Calu3 (cell line): ENCODE measurements at regions not wholly inside any gene's neighbourhood (a gene's known extent, or its start where the extent isn't known, plus 50 kb on each side); places are given as distances from the start of the nearest gene placed in this dataset.

ENCODE experiments used
- BruUV-seq: library from RNA; stranded (reverse); fragments of 400-500 nt; replicated peaks from 2 replicates; lab custom pipeline; 2021; lab: Mats Ljungman, UMichigan
- CTCF ChIA-PET: fragments of 300-600 bp; sonication (Branson Sonifier 250); formaldehyde crosslinking; loops from one replicate; lab custom pipeline; 2022; ENCODE audit warnings: antibody characterized with exemption; lab: Charles Lee
- DNase-seq: peaks from one replicate; pipeline ENCODE4 v3.0.0; 2022
- H3K27ac Mint-ChIP-seq: one replicate; pipeline ENCODE4 v1.8.0; 2022; ENCODE audit warnings: mixed read lengths; ENCODE audit not compliant: unreplicated experiment
- H3K27me3 Mint-ChIP-seq: one replicate; pipeline ENCODE4 v1.8.0; 2022; ENCODE audit warnings: mixed read lengths; ENCODE audit not compliant: unreplicated experiment
- H3K36me3 Mint-ChIP-seq: one replicate; pipeline ENCODE4 v1.8.0; 2022; ENCODE audit warnings: mild to moderate bottlenecking, moderate library complexity, mixed read lengths; ENCODE audit not compliant: insufficient read depth, unreplicated experiment
- H3K4me1 Mint-ChIP-seq: one replicate; pipeline ENCODE4 v1.8.0; 2022; ENCODE audit warnings: mild to moderate bottlenecking, low read depth, mixed read lengths; ENCODE audit not compliant: unreplicated experiment
- H3K4me3 Mint-ChIP-seq: one replicate; pipeline ENCODE4 v1.8.0; 2022; ENCODE audit warnings: mild to moderate bottlenecking, low read depth, moderate library complexity, mixed read lengths; ENCODE audit not compliant: unreplicated experiment
- H3K9me3 Mint-ChIP-seq: one replicate; pipeline ENCODE4 v1.8.0; 2022; ENCODE audit warnings: low read depth, mixed read lengths; ENCODE audit not compliant: unreplicated experiment
- CTCF ChIP-seq: fragments of 200-600 bp; IDR thresholded peaks from one replicate; pipeline ENCODE4 v1.8.0; 2022; ENCODE audit warnings: antibody characterized with exemption; ENCODE audit not compliant: unreplicated experiment
- intact Hi-C: fragments of 100-400 bp; cut with micrococcal nuclease; formaldehyde crosslinking; loops from one replicate; pipeline ENCODE4 v1.10.0; 2022; ENCODE audit not compliant: unreplicated experiment

GRCh38 chr12:68387338-68387737, 55.2 kb upstream of the MDM1 start:
- CTCF ChIA-PET = no interaction called here
- no peak for DNase-seq
- H3K36me3 Mint-ChIP-seq = no peaks in the 10 kb centered on the region
- no peaks in the 10 kb centered on the region for H3K9me3 Mint-ChIP-seq
- BruUV-seq = no TSS peak
- peaks cover 37% of the 10 kb centered on the region for H3K27me3 Mint-ChIP-seq
- intact Hi-C loops = no loop called here
- no peaks in the 10 kb centered on the region for H3K4me1 Mint-ChIP-seq
- TF ChIP-seq CTCF = no peak
- H3K4me3 Mint-ChIP-seq = no peak overlapping the region
- no peak overlapping the region for H3K27ac Mint-ChIP-seq

- no peaks in the 10 kb centered on the region for H3K9me3 Mint-ChIP-seq
- BruUV-seq = no TSS peak
- TF ChIP-seq CTCF = no peak
- no peak for DNase-seq
- no peak overlapping the region for H3K27ac Mint-ChIP-seq
- CTCF ChIA-PET = no interaction called here
- H3K27me3 Mint-ChIP-seq = peaks cover 37% of the 10 kb centered on the region
- H3K36me3 Mint-ChIP-seq = no peaks in the 10 kb centered on the region
- no peak overlapping the region for H3K4me3 Mint-ChIP-seq
- intact Hi-C loops = no loop called here
- H3K4me1 Mint-ChIP-seq = no peaks in the 10 kb centered on the region
These were observed 57.1 kb upstream of the MDM1 start for GRCh38 chr12:68389305-68389704.

- H3K36me3 Mint-ChIP-seq = no peaks in the 10 kb centered on the region
- no peaks in the 10 kb centered on the region for H3K4me1 Mint-ChIP-seq
- H3K9me3 Mint-ChIP-seq = no peaks in the 10 kb centered on the region
- no peak for TF ChIP-seq CTCF
- no peak overlapping the region for H3K4me3 Mint-ChIP-seq
- H3K27me3 Mint-ChIP-seq = peaks cover 19% of the 10 kb centered on the region
- H3K27ac Mint-ChIP-seq = no peak overlapping the region
- no TSS peak for BruUV-seq
- intact Hi-C loops = no loop called here
- CTCF ChIA-PET = no interaction called here
- no peak for DNase-seq
These were observed 59.8 kb upstream of the MDM1 start for GRCh38 chr12:68391937-68392336.

- intact Hi-C loops = no loop called here
- no peaks in the 10 kb centered on the region for H3K9me3 Mint-ChIP-seq
- DNase-seq = no peak
- peaks cover 19% of the 10 kb centered on the region for H3K27me3 Mint-ChIP-seq
- H3K4me1 Mint-ChIP-seq = no peaks in the 10 kb centered on the region
- no TSS peak for BruUV-seq
- no peaks in the 10 kb centered on the region for H3K36me3 Mint-ChIP-seq
- no peak overlapping the region for H3K27ac Mint-ChIP-seq
- no peak for TF ChIP-seq CTCF
- CTCF ChIA-PET = no interaction called here
- H3K4me3 Mint-ChIP-seq = no peak overlapping the region
These were observed 60.2 kb upstream of the MDM1 start for GRCh38 chr12:68392376-68392775.
